ENCODE measurements at regions not wholly inside any gene's neighbourhood (a gene's known extent, or its start where the extent isn't known, plus 50 kb on each side); places are given as distances from the start of the nearest gene placed in this dataset.

DNA sequence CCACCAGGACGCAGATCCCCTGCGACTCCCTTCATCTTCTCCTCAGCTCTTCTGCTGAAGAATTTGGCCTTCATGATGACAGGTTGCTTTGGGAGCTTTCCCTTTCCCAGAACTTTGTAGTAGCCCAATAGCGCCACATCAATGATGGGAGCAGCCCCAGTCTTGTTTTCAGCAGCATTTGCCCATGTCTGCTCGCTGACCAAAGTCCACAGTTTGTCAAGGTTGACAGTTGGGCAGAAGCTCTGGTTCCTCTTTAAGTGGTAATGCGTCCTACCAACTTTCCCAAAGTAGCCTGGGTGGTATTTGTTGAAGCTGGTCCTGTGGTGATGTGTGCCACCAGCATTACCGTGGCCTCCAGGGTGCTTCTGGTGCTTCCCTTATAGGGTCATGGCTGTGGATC, 62.2 kb downstream of the GCNT4 start:
- TF ChIP-seq EP300 (IDR thresholded peaks at IDR 0.05): no peak
- TF ChIP-seq, protein P1, sequence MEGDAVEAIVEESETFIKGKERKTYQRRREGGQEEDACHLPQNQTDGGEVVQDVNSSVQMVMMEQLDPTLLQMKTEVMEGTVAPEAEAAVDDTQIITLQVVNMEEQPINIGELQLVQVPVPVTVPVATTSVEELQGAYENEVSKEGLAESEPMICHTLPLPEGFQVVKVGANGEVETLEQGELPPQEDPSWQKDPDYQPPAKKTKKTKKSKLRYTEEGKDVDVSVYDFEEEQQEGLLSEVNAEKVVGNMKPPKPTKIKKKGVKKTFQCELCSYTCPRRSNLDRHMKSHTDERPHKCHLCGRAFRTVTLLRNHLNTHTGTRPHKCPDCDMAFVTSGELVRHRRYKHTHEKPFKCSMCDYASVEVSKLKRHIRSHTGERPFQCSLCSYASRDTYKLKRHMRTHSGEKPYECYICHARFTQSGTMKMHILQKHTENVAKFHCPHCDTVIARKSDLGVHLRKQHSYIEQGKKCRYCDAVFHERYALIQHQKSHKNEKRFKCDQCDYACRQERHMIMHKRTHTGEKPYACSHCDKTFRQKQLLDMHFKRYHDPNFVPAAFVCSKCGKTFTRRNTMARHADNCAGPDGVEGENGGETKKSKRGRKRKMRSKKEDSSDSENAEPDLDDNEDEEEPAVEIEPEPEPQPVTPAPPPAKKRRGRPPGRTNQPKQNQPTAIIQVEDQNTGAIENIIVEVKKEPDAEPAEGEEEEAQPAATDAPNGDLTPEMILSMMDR (IDR thresholded peaks at IDR 0.05): no peak
- TF ChIP-seq POLR2AphosphoS5 (IDR thresholded peaks at IDR 0.05): no peak
- no peak for TF ChIP-seq POLR2A (IDR thresholded peaks at IDR 0.05)

Measured in stomach (tissue), 4 donors.